AG10803 (cell line): ENCODE measurements at regions not wholly inside any gene's neighbourhood (a gene's known extent, or its start where the extent isn't known, plus 50 kb on each side); places are given as distances from the start of the nearest gene placed in this dataset.

Experiments used
- DNase-seq: peaks from one replicate; pipeline ENCODE4 v3.0.0; 2010; ENCODE audit warnings: low read depth
- H3K4me3 ChIP-seq: 2 replicates; pipeline ENCODE4 v1.5.1; 2011; ENCODE audit warnings: mild to moderate bottlenecking, low read length, control low read depth
- TF ChIP-seq, protein P1 (sequence below): conservative IDR thresholded peaks from 2 replicates; pipeline ENCODE4 v1.5.1; 2011; ENCODE audit warnings: mild to moderate bottlenecking, low read length, control low read depth, inconsistent platforms

DNA sequence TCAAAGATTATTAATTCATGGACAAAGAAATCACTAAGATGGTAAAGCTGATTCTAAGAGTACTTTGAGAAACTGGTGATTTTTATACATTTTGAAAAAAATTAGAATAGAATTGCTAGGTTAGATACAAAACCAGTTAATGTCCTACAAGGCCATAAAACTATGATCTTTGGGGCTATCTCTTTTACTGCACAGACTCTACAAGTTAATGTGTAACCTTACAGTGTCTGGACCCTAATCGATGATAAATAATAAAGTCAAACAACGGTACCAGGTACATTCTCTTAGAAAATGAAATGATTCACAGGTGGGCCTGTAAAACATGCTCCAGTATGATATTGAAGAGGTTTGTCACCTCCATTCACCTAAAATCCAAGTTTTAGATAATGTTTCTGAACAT is 199.8 kb upstream of the LYZL1 start:
- no peak overlapping the region for H3K4me3 ChIP-seq
- no peak for DNase-seq
- TF ChIP-seq, protein P1, sequence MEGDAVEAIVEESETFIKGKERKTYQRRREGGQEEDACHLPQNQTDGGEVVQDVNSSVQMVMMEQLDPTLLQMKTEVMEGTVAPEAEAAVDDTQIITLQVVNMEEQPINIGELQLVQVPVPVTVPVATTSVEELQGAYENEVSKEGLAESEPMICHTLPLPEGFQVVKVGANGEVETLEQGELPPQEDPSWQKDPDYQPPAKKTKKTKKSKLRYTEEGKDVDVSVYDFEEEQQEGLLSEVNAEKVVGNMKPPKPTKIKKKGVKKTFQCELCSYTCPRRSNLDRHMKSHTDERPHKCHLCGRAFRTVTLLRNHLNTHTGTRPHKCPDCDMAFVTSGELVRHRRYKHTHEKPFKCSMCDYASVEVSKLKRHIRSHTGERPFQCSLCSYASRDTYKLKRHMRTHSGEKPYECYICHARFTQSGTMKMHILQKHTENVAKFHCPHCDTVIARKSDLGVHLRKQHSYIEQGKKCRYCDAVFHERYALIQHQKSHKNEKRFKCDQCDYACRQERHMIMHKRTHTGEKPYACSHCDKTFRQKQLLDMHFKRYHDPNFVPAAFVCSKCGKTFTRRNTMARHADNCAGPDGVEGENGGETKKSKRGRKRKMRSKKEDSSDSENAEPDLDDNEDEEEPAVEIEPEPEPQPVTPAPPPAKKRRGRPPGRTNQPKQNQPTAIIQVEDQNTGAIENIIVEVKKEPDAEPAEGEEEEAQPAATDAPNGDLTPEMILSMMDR, result no peak

DNA sequence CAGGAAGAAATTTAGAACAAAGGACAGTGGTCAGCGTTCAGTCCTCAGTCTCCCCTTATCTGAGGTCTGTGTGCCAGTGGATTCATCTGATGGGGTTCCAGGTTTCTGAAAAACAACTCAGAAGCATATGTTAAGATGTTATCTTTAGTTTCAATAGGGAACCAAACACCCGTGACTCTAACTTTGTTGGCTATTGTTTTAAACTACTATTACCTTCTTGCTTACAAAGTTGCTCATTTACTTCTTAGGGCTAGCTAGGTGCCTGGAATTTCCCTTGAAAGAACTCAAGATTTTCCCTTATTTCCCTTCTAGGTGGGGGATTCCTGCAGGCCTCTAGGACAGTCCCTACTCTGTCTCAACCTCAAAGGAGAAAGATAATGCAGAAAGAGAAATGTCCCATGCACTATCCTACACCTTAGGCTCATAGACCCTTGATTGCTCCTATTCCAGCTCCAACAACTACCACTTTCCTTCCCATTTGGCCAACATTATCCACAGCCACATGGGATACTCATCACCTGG is 192.5 kb upstream of the LYZL1 start:
- TF ChIP-seq, protein P1, result no peak
- H3K4me3 ChIP-seq, result no peak overlapping the region
- no peak for DNase-seq

DNA sequence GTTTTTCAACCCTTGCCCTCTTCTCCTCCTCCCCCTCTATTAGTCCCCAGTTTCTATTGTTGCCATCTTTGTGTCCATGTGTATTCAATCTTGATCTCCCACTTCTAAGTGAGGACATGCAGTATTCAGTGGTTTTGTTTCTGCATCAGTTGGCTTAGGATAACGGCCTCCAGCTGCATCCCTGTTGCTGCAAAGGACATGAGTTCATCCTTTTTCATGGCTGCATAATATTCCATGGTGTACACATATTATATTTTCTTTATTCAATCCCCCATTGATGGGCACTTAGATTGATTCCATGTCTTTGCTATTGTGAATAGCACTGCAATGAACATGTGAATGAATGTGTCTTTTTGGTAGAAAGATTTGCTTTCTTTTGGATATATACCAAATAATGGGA is 190.4 kb upstream of the LYZL1 start:
- TF ChIP-seq, protein P1, result no peak
- no peak for DNase-seq
- H3K4me3 ChIP-seq, result no peak overlapping the region

DNA sequence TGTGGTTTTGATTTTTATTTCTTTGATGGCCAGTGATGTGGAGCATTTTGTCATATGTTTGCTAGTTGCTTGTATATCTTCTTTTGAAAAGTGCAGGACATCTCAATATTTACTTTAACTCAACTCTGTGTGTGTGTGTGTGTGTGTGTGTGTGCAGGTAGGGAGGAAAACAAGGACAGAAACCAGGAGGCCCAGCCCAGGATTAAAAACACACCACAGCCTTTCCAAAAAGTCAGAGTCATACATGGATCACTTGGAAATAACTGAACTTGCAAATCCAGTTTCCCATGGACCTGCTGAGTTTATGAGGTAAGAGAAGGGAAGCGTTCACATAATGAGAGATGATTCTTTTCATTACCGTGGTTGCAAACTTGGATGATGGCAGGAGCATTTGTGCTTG is 189.9 kb upstream of the LYZL1 start:
- H3K4me3 ChIP-seq, result no peak overlapping the region

DNA sequence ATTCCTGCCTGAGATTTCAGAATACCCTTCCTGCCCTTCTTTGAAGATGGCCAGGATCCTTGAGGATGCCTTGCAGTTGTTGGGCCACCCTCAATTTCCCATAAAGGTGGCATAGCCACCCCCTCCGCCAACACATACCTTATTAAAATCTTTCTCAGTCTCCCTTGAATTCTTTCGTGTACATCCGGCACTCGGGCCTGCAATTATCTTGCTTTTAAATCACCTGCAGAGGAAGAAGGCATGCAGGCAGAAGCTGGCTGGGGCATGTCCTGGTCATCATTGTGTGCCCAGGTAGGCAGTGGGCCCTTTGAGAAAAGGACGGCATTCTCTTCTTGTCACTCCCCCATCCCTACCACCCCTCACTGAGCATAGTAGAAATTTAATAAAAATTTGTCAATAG is 189.5 kb upstream of the LYZL1 start:
- no peak for DNase-seq
- H3K4me3 ChIP-seq, result no peak overlapping the region
- TF ChIP-seq, protein P1, result no peak

More for the DNA sequence above, 189.9 kb upstream of the LYZL1 start:
- no peak for DNase-seq
- TF ChIP-seq, protein P1, result no peak

DNA sequence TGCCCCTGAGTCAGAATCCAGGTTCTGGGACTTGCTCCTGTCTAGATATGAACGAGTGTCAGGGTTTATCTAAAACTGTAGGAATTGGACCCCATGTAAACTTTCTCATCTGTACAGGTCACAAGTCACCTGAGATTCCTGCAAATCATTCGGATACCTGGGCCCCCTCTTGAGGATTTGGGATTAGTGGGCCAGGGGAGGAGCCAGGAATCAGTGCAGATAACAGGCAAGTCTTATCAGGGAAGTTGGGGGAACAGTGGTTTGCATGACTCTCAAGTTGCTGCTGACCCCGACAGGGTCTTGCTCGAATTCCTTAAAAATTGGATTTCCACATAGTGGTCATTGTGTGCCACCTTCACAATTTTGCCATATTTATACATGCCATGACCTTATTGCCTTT is 188.4 kb upstream of the LYZL1 start:
- H3K4me3 ChIP-seq, result no peak overlapping the region
- TF ChIP-seq, protein P1, result no peak
- DNase-seq, result no peak

DNA sequence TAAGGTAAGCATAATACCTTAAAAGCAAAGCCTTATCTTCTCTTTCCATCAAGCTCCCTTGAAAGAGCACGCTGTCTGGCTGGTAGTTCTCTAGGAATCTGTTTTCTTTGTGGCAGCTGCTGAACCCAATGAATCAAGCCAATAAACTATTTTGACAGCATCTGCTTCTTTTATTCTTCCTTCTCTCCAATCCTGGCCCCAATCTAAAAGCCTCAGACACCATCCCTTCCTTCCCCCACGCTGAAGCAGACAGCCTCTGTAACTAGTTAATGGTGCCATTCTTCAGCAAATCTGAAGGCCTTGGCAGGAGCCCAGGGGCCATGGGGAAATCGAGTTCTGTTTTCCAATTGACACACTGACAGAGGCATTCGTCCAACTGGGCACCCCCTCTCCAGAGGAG is 186.6 kb upstream of the LYZL1 start:
- H3K4me3 ChIP-seq, result no peak overlapping the region
- no peak for DNase-seq
- TF ChIP-seq, protein P1, result no peak
